ENCODE measurements at regions not wholly inside any gene's neighbourhood (a gene's known extent, or its start where the extent isn't known, plus 50 kb on each side); places are given as distances from the start of the nearest gene placed in this dataset.

DNA sequence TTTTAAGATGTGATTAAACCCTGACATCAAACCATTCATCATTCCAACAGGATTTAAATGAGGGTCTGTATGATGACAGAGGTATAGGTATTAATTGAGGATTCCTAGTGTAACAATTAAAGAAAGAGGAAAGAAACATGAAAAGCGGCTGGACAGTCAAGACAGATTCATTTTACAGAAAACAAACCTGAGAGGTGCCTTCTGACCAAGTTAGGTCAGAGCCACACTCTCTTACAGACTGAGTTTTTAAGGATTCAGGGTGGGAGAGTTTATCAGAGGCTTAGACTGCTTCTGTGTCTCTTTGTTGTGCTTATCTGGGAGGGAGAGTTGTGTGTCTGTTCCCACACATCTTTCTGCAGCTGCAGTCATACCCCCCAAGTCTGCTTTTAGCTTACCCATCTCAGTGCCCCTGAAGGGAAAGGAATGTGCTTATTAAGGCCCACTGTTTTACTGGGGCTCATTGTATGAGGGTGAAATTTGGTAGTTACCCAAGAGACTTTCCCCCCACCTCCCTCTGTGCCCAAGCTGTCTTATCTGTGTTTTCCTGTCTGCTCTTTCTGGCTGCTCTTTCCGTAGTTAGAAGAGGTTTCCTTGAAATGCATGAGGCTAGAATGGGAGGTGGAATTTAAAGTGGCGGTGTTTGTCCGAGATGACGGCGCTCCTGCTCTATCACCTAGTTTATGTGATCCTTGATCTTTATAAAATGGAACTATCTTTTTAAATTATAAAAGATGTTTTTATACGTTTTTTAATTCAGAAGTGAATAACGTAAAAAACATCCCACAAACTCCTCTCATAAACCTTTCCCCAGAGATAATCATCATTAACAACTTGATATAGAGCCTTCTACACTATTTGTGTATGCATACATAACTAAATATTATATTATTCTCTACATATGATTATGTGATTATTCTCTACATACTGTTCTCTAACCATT is 96.0 kb upstream of the TNFSF4 start (continued):
- TF ChIP-seq IFI16 (CRISPR knock-in tag; IDR thresholded peaks at IDR 0.05): no peak
- TF ChIP-seq IRF2 (CRISPR knock-in tag; IDR thresholded peaks at IDR 0.05): no peak
- TF ChIP-seq LEF1 (IDR thresholded peaks at IDR 0.05): peak; percentile 89; the same call in 1 of the 2 replicates
- TF ChIP-seq FOSL1 (tag; conservative IDR thresholded peaks at IDR 0.05): no peak
- TF ChIP-seq, protein P1, sequence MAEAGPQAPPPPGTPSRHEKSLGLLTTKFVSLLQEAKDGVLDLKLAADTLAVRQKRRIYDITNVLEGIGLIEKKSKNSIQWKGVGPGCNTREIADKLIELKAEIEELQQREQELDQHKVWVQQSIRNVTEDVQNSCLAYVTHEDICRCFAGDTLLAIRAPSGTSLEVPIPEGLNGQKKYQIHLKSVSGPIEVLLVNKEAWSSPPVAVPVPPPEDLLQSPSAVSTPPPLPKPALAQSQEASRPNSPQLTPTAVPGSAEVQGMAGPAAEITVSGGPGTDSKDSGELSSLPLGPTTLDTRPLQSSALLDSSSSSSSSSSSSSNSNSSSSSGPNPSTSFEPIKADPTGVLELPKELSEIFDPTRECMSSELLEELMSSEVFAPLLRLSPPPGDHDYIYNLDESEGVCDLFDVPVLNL (CRISPR knock-in tag; IDR thresholded peaks at IDR 0.05; ENCODE audit: low read depth): no peak
- TF ChIP-seq ZNF165 (CRISPR knock-in tag; IDR thresholded peaks at IDR 0.05; ENCODE audit: borderline replicate concordance): no peak
- no peak for TF ChIP-seq SAFB (IDR thresholded peaks at IDR 0.05; ENCODE audit: borderline replicate concordance, low read depth, low read length)
- peak; percentile 73 for TF ChIP-seq ZEB2 (IDR thresholded peaks at IDR 0.05)
- TF ChIP-seq, protein P2, sequence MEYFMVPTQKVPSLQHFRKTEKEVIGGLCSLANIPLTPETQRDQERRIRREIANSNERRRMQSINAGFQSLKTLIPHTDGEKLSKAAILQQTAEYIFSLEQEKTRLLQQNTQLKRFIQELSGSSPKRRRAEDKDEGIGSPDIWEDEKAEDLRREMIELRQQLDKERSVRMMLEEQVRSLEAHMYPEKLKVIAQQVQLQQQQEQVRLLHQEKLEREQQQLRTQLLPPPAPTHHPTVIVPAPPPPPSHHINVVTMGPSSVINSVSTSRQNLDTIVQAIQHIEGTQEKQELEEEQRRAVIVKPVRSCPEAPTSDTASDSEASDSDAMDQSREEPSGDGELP (CRISPR knock-in tag; IDR thresholded peaks at IDR 0.05; ENCODE audit: borderline replicate concordance): no peak
- no peak; the same call in 1 of the 2 replicates for TF ChIP-seq NFE2 (IDR thresholded peaks at IDR 0.05; ENCODE audit: low read depth)
- TF ChIP-seq, protein P3, sequence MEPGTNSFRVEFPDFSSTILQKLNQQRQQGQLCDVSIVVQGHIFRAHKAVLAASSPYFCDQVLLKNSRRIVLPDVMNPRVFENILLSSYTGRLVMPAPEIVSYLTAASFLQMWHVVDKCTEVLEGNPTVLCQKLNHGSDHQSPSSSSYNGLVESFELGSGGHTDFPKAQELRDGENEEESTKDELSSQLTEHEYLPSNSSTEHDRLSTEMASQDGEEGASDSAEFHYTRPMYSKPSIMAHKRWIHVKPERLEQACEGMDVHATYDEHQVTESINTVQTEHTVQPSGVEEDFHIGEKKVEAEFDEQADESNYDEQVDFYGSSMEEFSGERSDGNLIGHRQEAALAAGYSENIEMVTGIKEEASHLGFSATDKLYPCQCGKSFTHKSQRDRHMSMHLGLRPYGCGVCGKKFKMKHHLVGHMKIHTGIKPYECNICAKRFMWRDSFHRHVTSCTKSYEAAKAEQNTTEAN (CRISPR knock-in tag; IDR thresholded peaks at IDR 0.05): no peak
- no peak for TF ChIP-seq E2F3 (CRISPR knock-in tag; IDR thresholded peaks at IDR 0.05)
- TF ChIP-seq MYNN (IDR thresholded peaks at IDR 0.05): peak; percentile 28; the same call in 1 of the 2 replicates
- TF ChIP-seq MYNN (CRISPR knock-in tag; IDR thresholded peaks at IDR 0.05): no peak
- peak; percentile 34 for TF ChIP-seq DMBX1 (CRISPR knock-in tag; IDR thresholded peaks at IDR 0.05; ENCODE audit: borderline replicate concordance)
- TF ChIP-seq ZNF175 (CRISPR knock-in tag; IDR thresholded peaks at IDR 0.05; ENCODE audit: low read depth): no peak
- no peak for TF ChIP-seq POLR2B (IDR thresholded peaks at IDR 0.05; ENCODE audit: low read depth, partially characterized antibody)
- TF ChIP-seq, protein P4, sequence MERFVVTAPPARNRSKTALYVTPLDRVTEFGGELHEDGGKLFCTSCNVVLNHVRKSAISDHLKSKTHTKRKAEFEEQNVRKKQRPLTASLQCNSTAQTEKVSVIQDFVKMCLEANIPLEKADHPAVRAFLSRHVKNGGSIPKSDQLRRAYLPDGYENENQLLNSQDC (CRISPR knock-in tag; IDR thresholded peaks at IDR 0.05): no peak
- peak; percentile 63 for TF ChIP-seq NFIC (IDR thresholded peaks at IDR 0.05)
- peak in 1 of 2 experiments; percentile 76; a peak in 1 of 4 replicates for TF ChIP-seq ARNT (IDR thresholded peaks at IDR 0.05)
- peak; percentile 51; the same call in 1 of the 2 replicates for TF ChIP-seq FOXM1 (IDR thresholded peaks at IDR 0.05; ENCODE audit: low read depth)
- no peak for TF ChIP-seq FOXM1 (CRISPR knock-in tag; IDR thresholded peaks at IDR 0.05; ENCODE audit: low read depth)
- peak; percentile 67 for TF ChIP-seq TAL1 (IDR thresholded peaks at IDR 0.05)
